IMR-90 (cell line): ENCODE measurements at regions not wholly inside any gene's neighbourhood (a gene's known extent, or its start where the extent isn't known, plus 50 kb on each side); places are given as distances from the start of the nearest gene placed in this dataset.

ENCODE experiments used
- ATAC-seq: fragments of 200-7000 bp; cut with Tn5 transposase; 2 replicates; pipeline ENCODE4 v1.9.1; 2020; ENCODE audit warnings: low read depth, mild to moderate bottlenecking, moderate library complexity
- BruUV-seq: library from RNA; stranded (reverse); fragments of 400-500 nt; replicated peaks from 2 replicates; lab custom pipeline; 2021; lab: Mats Ljungman, UMichigan
- CTCF ChIA-PET: fragments of 300-600 bp; formaldehyde crosslinking; extraction: SDS; loops from one replicate; lab custom pipeline; 2021; ENCODE audit warnings: antibody characterized with exemption; lab: Yijun Ruan, JAX
- POLR2A ChIA-PET: fragments of 300-600 bp; sonication (Branson Sonifier 250); formaldehyde crosslinking; loops from one replicate; lab custom pipeline; 2022; ENCODE audit warnings: antibody characterized with exemption; ENCODE audit not compliant: unreplicated experiment; lab: Charles Lee
- DNase-seq: peaks from one replicate; pipeline ENCODE4 v3.0.0; 2013
- H2AFZ ChIP-seq: replicated peaks from 2 replicates; pipeline ENCODE3; 2013; ENCODE audit warnings: low read length, mild to moderate bottlenecking; ENCODE audit not compliant: poor library complexity
- H2AK5ac ChIP-seq: 2 replicates; pipeline ENCODE4 v1.6.1; 2013; ENCODE audit warnings: low read depth, low read length, inconsistent platforms
- H2AK9ac ChIP-seq: replicated peaks from 2 replicates; pipeline ENCODE3; 2013; ENCODE audit warnings: mild to moderate bottlenecking, low read depth, low read length, moderate library complexity; ENCODE audit not compliant: poor library complexity
- H2BK120ac ChIP-seq: 2 replicates; pipeline ENCODE4 v1.6.1; 2013; ENCODE audit warnings: low read depth, low read length, inconsistent platforms
- H2BK15ac ChIP-seq: 3 replicates; pipeline ENCODE4 v1.6.1; 2013; ENCODE audit warnings: low read depth, low read length, inconsistent platforms
- H2BK20ac ChIP-seq: 2 replicates; pipeline ENCODE4 v1.6.1; 2013; ENCODE audit warnings: low read depth, mild to moderate bottlenecking, inconsistent platforms, low read length, moderate library complexity
- H2BK5ac ChIP-seq: 2 replicates; pipeline ENCODE4 v1.6.1; 2013; ENCODE audit warnings: mild to moderate bottlenecking, low read depth, low read length, inconsistent platforms; ENCODE audit not compliant: poor library complexity, severe bottlenecking
- H3K14ac ChIP-seq: replicated peaks from 2 replicates; pipeline ENCODE4 v1.6.1; 2013; ENCODE audit warnings: low read depth, low read length, inconsistent platforms
- H3K18ac ChIP-seq: 2 replicates; pipeline ENCODE4 v1.6.1; 2013; ENCODE audit warnings: low read depth, low read length, control low read depth
- H3K23ac ChIP-seq: 2 replicates; pipeline ENCODE4 v1.6.1; 2013; ENCODE audit warnings: low read depth, low read length, inconsistent platforms
- H3K27ac ChIP-seq: 2 replicates; pipeline ENCODE4 v1.5.1; 2013; ENCODE audit warnings: mild to moderate bottlenecking, control low read depth, low read length; ENCODE audit not compliant: insufficient read depth
- H3K27me3 ChIP-seq: 2 replicates; pipeline ENCODE4 v1.6.1; 2013; ENCODE audit warnings: low read length; ENCODE audit not compliant: control insufficient read depth, insufficient read depth
- H3K36me3 ChIP-seq: 2 replicates; pipeline ENCODE4 v1.6.1; 2013; ENCODE audit warnings: low read length, mixed read lengths; ENCODE audit not compliant: control insufficient read depth, insufficient read depth
- H3K4ac ChIP-seq: 2 replicates; pipeline ENCODE4 v1.6.1; 2013; ENCODE audit warnings: low read depth, low read length, inconsistent platforms
- H3K4me1 ChIP-seq: 2 replicates; pipeline ENCODE4 v1.6.1; 2013; ENCODE audit warnings: low read length, mixed read lengths; ENCODE audit not compliant: control insufficient read depth, insufficient read depth
- H3K4me2 ChIP-seq: 2 replicates; pipeline ENCODE4 v1.6.1; 2013; ENCODE audit warnings: low read depth, mild to moderate bottlenecking, control low read depth, low read length, moderate library complexity
- H3K4me3 ChIP-seq: 2 replicates; pipeline ENCODE4 v1.5.1; 2013; ENCODE audit warnings: low read depth, mild to moderate bottlenecking, control low read depth, low read length, moderate library complexity; ENCODE audit not compliant: insufficient read depth
- H3K56ac ChIP-seq: 2 replicates; pipeline ENCODE4 v1.6.1; 2013; ENCODE audit warnings: low read length, inconsistent platforms; ENCODE audit not compliant: insufficient read depth; ENCODE audit errors: extremely low read depth
- H3K79me1 ChIP-seq, 2 experiments: 2 replicates each; pipeline ENCODE4 v1.6.1; 2013; ENCODE audit warnings: low read length in 2 of 2, inconsistent platforms in 1 of 2, low read depth in 1 of 2
- H3K9ac ChIP-seq: 2 replicates; pipeline ENCODE4 v1.6.1; 2013; ENCODE audit warnings: low read depth, low read length, control low read depth
- H3K9me1 ChIP-seq: 2 replicates; pipeline ENCODE4 v1.6.1; 2013; ENCODE audit warnings: low read length, inconsistent platforms; ENCODE audit not compliant: insufficient read depth
- H3K9me3 ChIP-seq: 2 replicates; pipeline ENCODE4 v1.6.1; 2013; ENCODE audit warnings: low read length; ENCODE audit not compliant: control insufficient read depth, insufficient read depth
- H4K20me1 ChIP-seq: 2 replicates; pipeline ENCODE4 v1.6.1; 2013; ENCODE audit warnings: low read length, inconsistent platforms; ENCODE audit not compliant: insufficient read depth
- H4K5ac ChIP-seq: 2 replicates; pipeline ENCODE4 v1.6.1; 2013; ENCODE audit warnings: mild to moderate bottlenecking, low read depth, low read length, control low read depth
- H4K8ac ChIP-seq, 2 experiments: 2 replicates each; pipeline ENCODE4 v1.6.1; 2013; ENCODE audit warnings: low read depth in 2 of 2, low read length in 2 of 2, control low read depth in 1 of 2, inconsistent platforms in 1 of 2
- H4K91ac ChIP-seq: 2 replicates; pipeline ENCODE4 v1.6.1; 2013; ENCODE audit warnings: low read depth, low read length, inconsistent platforms; ENCODE audit not compliant: insufficient read depth
- BHLHE40 ChIP-seq: fragments of 150-350 bp; IDR thresholded peaks from 2 replicates; pipeline ENCODE4 v1.6.1; 2016; ENCODE audit warnings: mild to moderate bottlenecking, low read depth, low read length
- CTCF ChIP-seq: conservative IDR thresholded peaks from 2 replicates; pipeline ENCODE4 v1.5.1; 2012; ENCODE audit warnings: mild to moderate bottlenecking, low read depth, low read length, improper control_type of control experiment
- POLR2A ChIP-seq: IDR thresholded peaks from 2 replicates; pipeline ENCODE4 v1.6.1; 2012; ENCODE audit warnings: mild to moderate bottlenecking, low read depth, low read length
- RCOR1 ChIP-seq: IDR thresholded peaks from 2 replicates; pipeline ENCODE4 v1.6.1; 2012; ENCODE audit warnings: mild to moderate bottlenecking, low read length, improper control_type of control experiment; ENCODE audit not compliant: insufficient replicate concordance
- RFX5 ChIP-seq: IDR thresholded peaks from 2 replicates; pipeline ENCODE4 v1.8.0; 2012; ENCODE audit warnings: low read depth, mild to moderate bottlenecking, low read length, moderate library complexity
- SMC3 ChIP-seq: fragments of 150-350 bp; IDR thresholded peaks from 2 replicates; pipeline ENCODE4 v1.6.1; 2016; ENCODE audit warnings: low read depth, mild to moderate bottlenecking, antibody characterized with exemption, low read length, moderate library complexity
- USF2 ChIP-seq: fragments of 150-350 bp; IDR thresholded peaks from 2 replicates; pipeline ENCODE4 v1.6.1; 2017; ENCODE audit warnings: mild to moderate bottlenecking, antibody characterized with exemption, low read length, low read depth
- WGBS, 2 experiments: methylation state at CpG; one replicate each; pipeline versions ENCODE4 v1.1.5 to v1.1.7; 2013; ENCODE audit warnings: missing lambda C conversion rate in 2 of 2; ENCODE audit not compliant: insufficient read length in 1 of 2; ENCODE audit errors: extremely low coverage in 2 of 2; 5-methylcytosine and 5-hydroxymethylcytosine counted together
- dilution Hi-C: fragments of 300-500 bp; cut with HindIII; formaldehyde crosslinking; loops from one replicate; pipeline ENCODE4 v1.14.3; 2018; ENCODE audit warnings: low sequenced_read_pairs; ENCODE audit not compliant: unreplicated experiment
- in situ Hi-C: fragments of 300-500 bp; cut with MboI; formaldehyde crosslinking; loops from 3 replicates; pipeline ENCODE4 v1.14.3; 2019; ENCODE audit warnings: low sequenced_read_pairs, inconsistent platforms, mixed read lengths
- intact Hi-C: fragments of 100-400 bp; cut with micrococcal nuclease; formaldehyde crosslinking; loops from 2 replicates; pipeline ENCODE4 v1.10.0; 2022
- TF ChIP-seq, protein P1 (sequence below): fragments of 150-350 bp; IDR thresholded peaks from 2 replicates; pipeline ENCODE4 v1.6.1; 2016; ENCODE audit warnings: low read depth, mild to moderate bottlenecking, low read length, moderate library complexity, borderline replicate concordance

DNA sequence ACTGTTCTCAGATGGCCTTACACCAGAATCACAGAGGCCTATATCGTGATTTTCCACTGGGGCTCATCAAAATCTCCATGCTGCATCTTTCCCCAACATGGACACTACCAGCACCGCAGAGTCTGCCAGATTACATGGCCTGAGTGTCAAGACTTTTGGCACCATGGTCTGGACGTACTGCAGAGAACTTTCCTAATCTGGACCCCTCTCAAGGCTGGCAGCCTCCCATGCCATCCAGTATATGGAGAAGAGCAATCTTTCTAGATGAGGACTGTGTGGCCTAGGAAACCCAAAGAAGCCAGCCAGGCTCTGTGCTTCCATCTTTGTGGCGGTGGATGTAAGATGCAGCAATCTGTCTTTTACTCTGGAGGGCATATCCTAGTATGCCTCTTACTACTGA lies 139.2 kb downstream of the ADAMTS15 start:
- H2BK5ac ChIP-seq, result no peak overlapping the region
- ATAC-seq, result no peak
- H3K36me3 ChIP-seq, result no peaks in the 10 kb centered on the region
- H3K9me3 ChIP-seq, result peaks cover 4% of the 10 kb centered on the region; the same call in 1 of the 2 replicates
- ChIA-PET POLR2A (no interaction called here), CTCF (no interaction called here)
- no peak overlapping the region for H3K23ac ChIP-seq
- H3K14ac ChIP-seq, result no peak overlapping the region
- H3K9me1 ChIP-seq, result no peaks in the 10 kb centered on the region
- H2BK120ac ChIP-seq, result no peak overlapping the region; the same call in 1 of the 2 replicates
- H3K4me1 ChIP-seq, result 0 out of 2 replicates have a peak, but pooled peaks cover 3% of the 10 kb centered on the region
- H3K79me1 ChIP-seq, result no peaks in the 10 kb centered on the region
- no TSS peak for BruUV-seq
- in situ Hi-C loops, result no loop called here
- H3K4ac ChIP-seq, result no peak overlapping the region
- no peak overlapping the region for H2BK15ac ChIP-seq
- dilution Hi-C loops, result no loop called here
- no peaks in the 10 kb centered on the region for H3K27me3 ChIP-seq
- no peak overlapping the region for H3K4me2 ChIP-seq
- no peak overlapping the region for H3K56ac ChIP-seq
- intact Hi-C loops, result no loop called here
- no peak overlapping the region for H2AK5ac ChIP-seq
- H4K8ac ChIP-seq, result no peak overlapping the region
- TF ChIP-seq CTCF, result no peak
- TF ChIP-seq, protein P1, sequence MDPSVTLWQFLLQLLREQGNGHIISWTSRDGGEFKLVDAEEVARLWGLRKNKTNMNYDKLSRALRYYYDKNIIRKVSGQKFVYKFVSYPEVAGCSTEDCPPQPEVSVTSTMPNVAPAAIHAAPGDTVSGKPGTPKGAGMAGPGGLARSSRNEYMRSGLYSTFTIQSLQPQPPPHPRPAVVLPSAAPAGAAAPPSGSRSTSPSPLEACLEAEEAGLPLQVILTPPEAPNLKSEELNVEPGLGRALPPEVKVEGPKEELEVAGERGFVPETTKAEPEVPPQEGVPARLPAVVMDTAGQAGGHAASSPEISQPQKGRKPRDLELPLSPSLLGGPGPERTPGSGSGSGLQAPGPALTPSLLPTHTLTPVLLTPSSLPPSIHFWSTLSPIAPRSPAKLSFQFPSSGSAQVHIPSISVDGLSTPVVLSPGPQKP, result no peak
- no peak for TF ChIP-seq POLR2A
- TF ChIP-seq USF2, result no peak
- TF ChIP-seq RCOR1, result no peak
- no peak for TF ChIP-seq BHLHE40
- no peak for TF ChIP-seq SMC3
- TF ChIP-seq RFX5, result no peak
- no peaks in the 10 kb centered on the region for H4K20me1 ChIP-seq
- DNase-seq, result no peak
- H3K4me3 ChIP-seq, result no peak overlapping the region
- no peak overlapping the region for H4K91ac ChIP-seq
- H3K18ac ChIP-seq, result no peak overlapping the region
- H2AK9ac ChIP-seq, result no peak overlapping the region
- no peak overlapping the region for H4K5ac ChIP-seq
- H2AFZ ChIP-seq, result no peak overlapping the region
- WGBS, 2 experiments, result 86% methylated on average over 1 of the region's 4 CpGs; no CpG with 5 or more reads in 1 of the 2 experiments
- H3K27ac ChIP-seq, result no peak overlapping the region
- no peak overlapping the region for H3K9ac ChIP-seq
- H2BK20ac ChIP-seq, result no peak overlapping the region
